Esophagus muscularis mucosa (tissue), 3 donors: ENCODE measurements at regions not wholly inside any gene's neighbourhood (a gene's known extent, or its start where the extent isn't known, plus 50 kb on each side); places are given as distances from the start of the nearest gene placed in this dataset.

Source experiments
- CTCF ChIP-seq, 3 experiments: fragments of 200-600 bp in 2 of 3; fragments of 450-650 bp in 1 of 3; sonication (generic) in 2 of 3; IDR thresholded peaks; one replicate each; pipeline ENCODE4 v1.5.1; 2017 to 2019; ENCODE audit warnings: antibody characterized with exemption in 3 of 3, mild to moderate bottlenecking in 2 of 3, moderate library complexity in 1 of 3
- EP300 ChIP-seq: sonication (generic); formaldehyde crosslinking; IDR thresholded peaks from one replicate; pipeline ENCODE4 v1.6.1; 2017; ENCODE audit warnings: antibody characterized with exemption

- TF ChIP-seq CTCF (IDR thresholded peaks at IDR 0.05) (no peak), EP300 (no peak)
Measured at GRCh38 chr5:6943197-6944112, 230.2 kb downstream of the TENT4A start.
